ENCODE measurements at regions not wholly inside any gene's neighbourhood (a gene's known extent, or its start where the extent isn't known, plus 50 kb on each side); places are given as distances from the start of the nearest gene placed in this dataset.
A peak's percentile ranks its signal among the peaks of the same experiment; 100 is the strongest.

DNA sequence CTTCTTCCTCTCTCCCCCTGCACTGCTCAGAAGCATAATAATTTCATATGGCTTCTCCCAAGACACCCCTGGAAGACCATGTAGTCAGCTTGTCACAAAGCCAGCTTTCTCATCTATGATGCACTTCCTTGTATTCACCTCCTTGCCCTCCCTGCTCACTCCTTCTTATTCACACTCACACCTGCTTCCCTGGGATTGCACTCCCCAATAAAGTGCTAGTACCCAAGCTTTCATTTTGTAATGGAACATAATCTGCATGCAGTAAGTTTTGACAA, 76.9 kb upstream of the FRMD4B start:
- Mint-ChIP-seq H3K4me1 (no peaks in the 10 kb centered on the region), H3K27me3 (no peaks in the 10 kb centered on the region), H3K9me3 (peaks cover 0 to 4% (median 0%) of the 10 kb centered on the region in 7 donors), H3K36me3 (no peaks in the 10 kb centered on the region), H3K27ac (no peak overlapping the region), H3K4me3 (no peak overlapping the region)
- DNase-seq (no peak), ATAC-seq (ENCODE audit: low read depth in 2 of 2) (no peak)

DNA sequence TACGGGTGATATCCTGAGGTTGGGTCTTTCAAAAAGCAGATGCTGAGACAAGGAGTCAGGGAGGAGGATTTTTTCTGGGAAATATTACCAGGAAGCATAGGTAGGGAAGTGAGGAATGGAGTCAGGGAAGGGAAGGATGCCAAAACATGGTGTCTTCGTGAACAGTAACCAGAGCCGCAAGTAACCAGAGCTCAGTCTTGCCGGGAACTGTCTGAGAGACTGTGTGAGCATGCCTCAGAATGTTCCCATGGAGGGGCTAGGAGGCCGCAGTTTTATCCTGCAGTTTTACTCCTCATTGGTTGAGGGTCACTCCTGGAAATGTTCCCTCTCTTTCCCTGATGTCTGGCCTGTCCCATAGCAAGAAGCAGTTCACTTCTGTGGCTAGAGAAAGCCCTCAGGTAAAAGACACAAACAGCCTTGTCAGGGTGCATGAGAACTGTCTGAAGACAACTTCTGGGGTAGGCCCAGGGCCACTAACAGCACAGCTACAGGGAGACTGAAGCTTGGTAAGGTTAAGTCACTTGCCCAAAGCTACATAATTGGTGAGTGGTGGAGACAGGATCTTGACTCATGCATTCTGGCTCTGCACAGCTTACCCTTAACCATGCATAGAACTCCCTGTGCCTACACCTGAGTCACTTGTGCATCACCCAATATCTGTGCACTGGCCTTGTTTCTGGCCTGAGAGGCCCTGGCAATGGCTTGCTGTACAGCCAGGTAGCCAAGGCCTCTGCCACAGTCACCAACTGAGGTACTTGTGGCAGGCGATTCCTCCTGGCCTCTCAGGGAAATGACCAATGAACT, 76.3 kb upstream of the FRMD4B start:
- ATAC-seq (ENCODE audit: low read depth in 2 of 2): no peak
- Mint-ChIP-seq H3K4me1 (no peaks in the 10 kb centered on the region), H3K27ac (no peak overlapping the region), H3K36me3 (no peaks in the 10 kb centered on the region), H3K9me3 (peaks cover 0 to 4% (median 0%) of the 10 kb centered on the region in 7 donors), H3K27me3 (no peaks in the 10 kb centered on the region), H3K4me3 (no peak overlapping the region)
- no peak for DNase-seq

GRCh38 chr3:69460034-69460433, 74.1 kb upstream of the FRMD4B start:
- DNase-seq: no peak
- peaks cover 0 to 3% (median 0%) of the 10 kb centered on the region in 7 donors for H3K9me3 Mint-ChIP-seq
- H3K4me3 Mint-ChIP-seq: no peak overlapping the region
- H3K36me3 Mint-ChIP-seq: no peaks in the 10 kb centered on the region
- H3K27me3 Mint-ChIP-seq: no peaks in the 10 kb centered on the region
- H3K4me1 Mint-ChIP-seq: no peaks in the 10 kb centered on the region
- H3K27ac Mint-ChIP-seq: no peak overlapping the region
- no peak for ATAC-seq (ENCODE audit: low read depth in 2 of 2)

DNA sequence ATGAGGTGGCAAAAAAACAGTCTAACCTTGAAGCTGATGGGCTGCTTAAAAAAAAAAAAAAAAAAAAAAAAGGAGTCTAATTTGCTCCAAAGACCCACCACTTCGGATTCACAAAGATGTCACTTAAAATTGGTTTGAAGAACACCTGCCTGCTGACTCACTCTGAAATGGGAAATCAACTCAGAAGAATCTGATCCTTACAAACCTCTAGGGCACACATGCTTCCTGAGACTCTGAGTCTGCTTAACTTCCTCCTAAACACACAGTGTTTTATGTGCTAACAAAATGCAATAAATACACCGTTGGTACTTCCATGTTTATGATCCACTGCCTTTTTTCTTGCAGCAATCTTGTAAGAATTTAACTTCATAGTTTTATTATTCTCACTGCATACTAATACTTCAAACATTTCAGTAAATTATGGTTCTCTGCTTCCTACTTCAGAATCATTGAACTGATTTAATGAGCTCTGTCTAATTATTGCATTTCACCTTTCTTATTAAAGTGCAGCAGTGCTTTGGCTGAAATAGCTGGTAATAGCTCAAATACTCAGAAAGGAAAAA, 73.0 kb upstream of the FRMD4B start:
- no peaks in the 10 kb centered on the region for H3K4me1 Mint-ChIP-seq
- DNase-seq: no peak
- no peaks in the 10 kb centered on the region for H3K27me3 Mint-ChIP-seq
- H3K4me3 Mint-ChIP-seq: no peak overlapping the region
- H3K9me3 Mint-ChIP-seq: peaks cover 0 to 6% (median 0%) of the 10 kb centered on the region in 7 donors
- no peaks in the 10 kb centered on the region for H3K36me3 Mint-ChIP-seq
- ATAC-seq (ENCODE audit: low read depth in 2 of 2): no peak
- H3K27ac Mint-ChIP-seq: peak overlapping the region in 1 of 6 donors; percentile 45

- no peak overlapping the region for H3K27ac Mint-ChIP-seq
- DNase-seq (no peak), ATAC-seq (ENCODE audit: low read depth in 2 of 2) (no peak)
- H3K4me3 Mint-ChIP-seq: no peak overlapping the region
- H3K27me3 Mint-ChIP-seq: no peaks in the 10 kb centered on the region
- no peaks in the 10 kb centered on the region for H3K4me1 Mint-ChIP-seq
- peaks cover 0 to 12% (median 0%) of the 10 kb centered on the region in 7 donors for H3K9me3 Mint-ChIP-seq
- no peaks in the 10 kb centered on the region for H3K36me3 Mint-ChIP-seq
Observed at GRCh38 chr3:69456631-69457030, 70.7 kb upstream of the FRMD4B start.

- ATAC-seq (ENCODE audit: low read depth in 2 of 2) (no peak), DNase-seq (no peak)
- H3K27me3 Mint-ChIP-seq: peaks cover 0 to 6% (median 0%) of the 10 kb centered on the region in 3 donors
- H3K4me1 Mint-ChIP-seq: no peaks in the 10 kb centered on the region
- no peak overlapping the region for H3K4me3 Mint-ChIP-seq
- peaks cover 0 to 12% (median 0%) of the 10 kb centered on the region in 7 donors for H3K9me3 Mint-ChIP-seq
- no peaks in the 10 kb centered on the region for H3K36me3 Mint-ChIP-seq
- no peak overlapping the region for H3K27ac Mint-ChIP-seq
Observed at GRCh38 chr3:69454204-69454787, 68.4 kb upstream of the FRMD4B start.

DNA sequence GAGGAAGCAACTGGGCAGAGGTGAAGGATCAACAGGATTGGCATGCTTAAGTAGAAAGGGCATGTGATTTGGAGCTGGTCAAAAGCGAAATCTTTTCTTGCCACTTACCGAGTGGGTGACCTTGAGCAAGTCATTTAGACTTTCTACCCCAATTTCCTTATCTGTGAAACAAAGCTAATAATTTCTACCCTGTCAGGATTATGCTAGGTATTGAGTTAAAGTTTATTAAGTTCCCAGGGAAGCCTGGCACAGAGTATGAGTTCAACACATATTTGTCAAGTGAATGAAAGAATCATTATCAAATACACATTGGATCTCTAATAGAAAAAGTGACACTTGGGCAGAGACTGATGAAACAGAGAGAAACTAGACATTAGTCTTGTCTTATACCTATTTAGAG, 66.4 kb upstream of the FRMD4B start:
- Mint-ChIP-seq H3K9me3 (peaks cover 0 to 12% (median 0%) of the 10 kb centered on the region in 7 donors), H3K4me1 (no peaks in the 10 kb centered on the region), H3K27ac (no peak overlapping the region), H3K36me3 (no peaks in the 10 kb centered on the region), H3K4me3 (no peak overlapping the region), H3K27me3 (peaks cover 0 to 6% (median 0%) of the 10 kb centered on the region in 3 donors)
- ATAC-seq (ENCODE audit: low read depth in 2 of 2) (no peak), DNase-seq (no peak)

- ATAC-seq (ENCODE audit: low read depth in 2 of 2) (no peak), DNase-seq (no peak)
- Mint-ChIP-seq H3K27me3 (peaks cover 0 to 6% (median 0%) of the 10 kb centered on the region in 3 donors), H3K36me3 (no peaks in the 10 kb centered on the region), H3K4me1 (no peaks in the 10 kb centered on the region), H3K9me3 (peaks cover 0 to 12% (median 0%) of the 10 kb centered on the region in 7 donors), H3K4me3 (no peak overlapping the region), H3K27ac (no peak overlapping the region)
Observed at GRCh38 chr3:69451594-69451993, 65.7 kb upstream of the FRMD4B start.

- peaks cover 0 to 11% (median 0%) of the 10 kb centered on the region in 3 donors for H3K27me3 Mint-ChIP-seq
- peaks cover 0 to 7% (median 3%) of the 10 kb centered on the region in 7 donors for H3K9me3 Mint-ChIP-seq
Observed at GRCh38 chr3:69448877-69449276, 63.0 kb upstream of the FRMD4B start.

DNA sequence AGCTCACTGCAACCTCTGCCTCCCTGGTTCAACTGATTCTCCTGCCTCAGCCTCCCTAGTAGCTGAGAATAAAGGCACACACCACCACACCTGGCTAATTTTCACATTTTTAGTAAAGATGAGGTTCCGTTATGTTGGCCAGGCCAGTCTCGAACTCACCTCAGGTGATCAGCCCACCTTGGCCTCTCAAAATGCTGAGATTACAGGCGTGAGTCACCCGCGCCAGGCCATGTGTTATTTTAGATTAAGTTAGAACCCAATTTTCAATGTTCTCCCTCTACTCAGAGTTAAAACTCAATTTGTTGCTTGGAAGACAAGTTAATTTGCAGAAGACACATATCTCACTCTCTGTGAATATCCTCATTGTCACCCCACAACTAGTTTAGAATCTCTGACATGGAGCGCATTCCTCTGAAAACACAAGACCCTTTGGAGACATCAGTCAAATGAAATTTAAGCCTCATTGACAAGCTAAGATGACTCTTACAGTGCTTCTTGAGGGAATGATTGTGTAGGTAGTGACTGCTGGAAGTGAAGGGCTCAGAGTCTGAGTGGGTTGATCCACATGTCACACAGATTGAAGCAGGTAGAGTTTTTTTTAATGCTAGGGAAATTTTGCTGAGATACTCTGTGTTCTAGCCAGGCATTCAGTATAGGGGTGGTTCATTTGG, 60.6 kb upstream of the FRMD4B start:
- Mint-ChIP-seq H3K36me3 (no peaks in the 10 kb centered on the region), H3K27ac (no peak overlapping the region), H3K27me3 (peaks cover 0 to 11% (median 0%) of the 10 kb centered on the region in 3 donors), H3K4me3 (no peak overlapping the region), H3K9me3 (peaks cover 0 to 9% (median 0%) of the 10 kb centered on the region in 7 donors), H3K4me1 (no peaks in the 10 kb centered on the region)
- no peak for DNase-seq
- no peak for ATAC-seq (ENCODE audit: low read depth in 2 of 2)

More at GRCh38 chr3:69448877-69449276, 63.0 kb upstream of the FRMD4B start:
- DNase-seq: no peak
- H3K4me1 Mint-ChIP-seq: no peaks in the 10 kb centered on the region
- no peak for ATAC-seq (ENCODE audit: low read depth in 2 of 2)
- H3K36me3 Mint-ChIP-seq: no peaks in the 10 kb centered on the region
- H3K4me3 Mint-ChIP-seq: no peak overlapping the region
- H3K27ac Mint-ChIP-seq: peak overlapping the region in 1 of 6 donors; percentile 14

DNA sequence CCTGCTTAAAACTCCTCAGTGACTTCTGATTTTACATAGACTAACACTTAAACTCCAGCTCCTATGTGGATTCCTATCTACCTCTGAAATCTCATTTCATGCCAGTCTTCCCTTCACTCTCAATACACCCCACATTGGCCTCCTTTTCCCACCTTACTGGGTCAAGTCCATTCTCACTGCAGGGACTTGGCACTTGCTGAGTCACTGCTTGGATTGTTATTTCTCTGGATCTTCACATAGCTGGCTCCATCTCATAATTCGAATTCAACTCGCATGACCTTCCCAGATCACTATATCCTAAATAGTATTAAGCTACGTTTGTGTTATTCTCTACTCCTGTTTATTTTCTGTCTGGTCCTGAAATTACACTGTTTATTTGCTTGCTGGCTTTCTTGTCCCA, 59.6 kb upstream of the FRMD4B start:
- Mint-ChIP-seq H3K36me3 (no peaks in the 10 kb centered on the region), H3K4me1 (no peaks in the 10 kb centered on the region), H3K9me3 (peaks cover 0 to 9% (median 0%) of the 10 kb centered on the region in 7 donors), H3K27me3 (peaks cover 0 to 5% (median 0%) of the 10 kb centered on the region in 3 donors), H3K27ac (no peak overlapping the region), H3K4me3 (no peak overlapping the region)
- ATAC-seq (ENCODE audit: low read depth in 2 of 2) (no peak), DNase-seq (no peak)

DNA sequence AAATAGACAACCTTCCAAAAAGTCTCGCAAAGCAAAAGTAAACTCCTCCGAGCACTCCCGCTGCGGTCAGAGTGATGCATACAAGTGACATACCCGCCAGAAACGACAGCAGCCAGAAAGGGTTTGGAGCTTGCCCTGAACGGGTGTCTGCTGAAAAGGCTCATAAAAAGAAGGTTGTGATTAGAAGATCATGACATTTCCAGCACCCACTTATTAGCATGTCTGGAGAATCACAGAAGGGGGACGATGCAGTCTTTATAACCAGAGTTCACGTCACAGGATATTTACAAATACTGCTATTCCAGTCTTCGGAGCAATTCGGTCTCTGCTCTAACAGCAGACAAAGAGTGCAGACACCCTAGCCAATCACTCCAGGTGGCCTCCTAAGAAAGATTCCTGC, 59.1 kb upstream of the FRMD4B start:
- peaks cover 0 to 9% (median 0%) of the 10 kb centered on the region in 7 donors for H3K9me3 Mint-ChIP-seq
- no peak for ATAC-seq (ENCODE audit: low read depth in 2 of 2)

GRCh38 chr3:69443457-69443920, 57.6 kb upstream of the FRMD4B start:
- H3K36me3 Mint-ChIP-seq: no peaks in the 10 kb centered on the region
- peaks cover 0 to 9% (median 0%) of the 10 kb centered on the region in 7 donors for H3K9me3 Mint-ChIP-seq
- H3K4me1 Mint-ChIP-seq: peaks cover 0 to 5% (median 0%) of the 10 kb centered on the region in 3 donors
- no peak overlapping the region for H3K4me3 Mint-ChIP-seq
- H3K27me3 Mint-ChIP-seq: peaks cover 0 to 5% (median 0%) of the 10 kb centered on the region in 3 donors
- DNase-seq: no peak
- ATAC-seq (ENCODE audit: low read depth in 2 of 2): no peak
- no peak overlapping the region for H3K27ac Mint-ChIP-seq

More for the DNA sequence above, 59.1 kb upstream of the FRMD4B start:
- Mint-ChIP-seq H3K27ac (no peak overlapping the region), H3K4me3 (no peak overlapping the region), H3K4me1 (peaks cover 0 to under 1% (median 0%) of the 10 kb centered on the region in 3 donors), H3K27me3 (peaks cover 0 to 5% (median 0%) of the 10 kb centered on the region in 3 donors), H3K36me3 (no peaks in the 10 kb centered on the region)
- no peak for DNase-seq
